Natural killer cell (primary cell): ENCODE measurements at regions not wholly inside any gene's neighbourhood (a gene's known extent, or its start where the extent isn't known, plus 50 kb on each side); places are given as distances from the start of the nearest gene placed in this dataset.
"Not testable (repeated sequence)": the region's sequence is repeated elsewhere in the genome, so short reads cannot be mapped to it uniquely, and the experiment has no call there.

ENCODE experiments used
- ATAC-seq, 3 donors: fragments of 150-1000 bp in 2 of 3; fragments of 200-7000 bp in 1 of 3; cut with Tn5 transposase; 1 replicate in 1 of 3; 2 replicates in 2 of 3; pipeline ENCODE4 v1.10.0; 2021; ENCODE audit warnings: mild to moderate bottlenecking in 2 of 3, moderate library complexity in 2 of 3
- DNase-seq, 2 donors: peaks; one replicate each; pipeline versions ENCODE4 v3.0.0 to v3.0.0-alpha.2; 2013 to 2021; ENCODE audit warnings: mixed read lengths in 1 of 2
- H3K27ac ChIP-seq: one replicate; pipeline ENCODE4 v1.5.1; 2013; ENCODE audit warnings: mild to moderate bottlenecking, low read length
- H3K27me3 ChIP-seq: one replicate; pipeline ENCODE4 v1.6.1; 2013; ENCODE audit warnings: low read length; ENCODE audit not compliant: control insufficient read depth, insufficient read depth
- H3K36me3 ChIP-seq: one replicate; pipeline ENCODE4 v1.6.1; 2013; ENCODE audit warnings: low read length; ENCODE audit not compliant: control insufficient read depth, insufficient read depth
- H3K4me1 ChIP-seq: one replicate; pipeline ENCODE4 v1.6.1; 2013; ENCODE audit warnings: low read length; ENCODE audit not compliant: control insufficient read depth, insufficient read depth
- H3K4me3 ChIP-seq: one replicate; pipeline ENCODE4 v1.5.1; 2013; ENCODE audit warnings: low read length
- H3K9me3 ChIP-seq: one replicate; pipeline ENCODE4 v1.6.1; 2013; ENCODE audit warnings: low read length; ENCODE audit not compliant: control insufficient read depth, insufficient read depth
- H3K27ac Mint-ChIP-seq, 2 donors: one replicate each; pipeline ENCODE4 v1.8.0; 2022; ENCODE audit warnings: mild to moderate bottlenecking in 2 of 2, mixed read lengths in 2 of 2, moderate library complexity in 1 of 2
- H3K27me3 Mint-ChIP-seq, 2 donors: one replicate each; pipeline ENCODE4 v1.8.0; 2022; ENCODE audit warnings: low read depth in 2 of 2, mixed read lengths in 2 of 2
- H3K36me3 Mint-ChIP-seq: one replicate; pipeline ENCODE4 v1.8.0; 2022; ENCODE audit warnings: mixed read lengths
- H3K4me1 Mint-ChIP-seq, 2 donors: one replicate each; pipeline ENCODE4 v1.8.0; 2022; ENCODE audit warnings: mixed read lengths in 2 of 2
- H3K4me3 Mint-ChIP-seq: one replicate; pipeline ENCODE4 v1.8.0; 2022; ENCODE audit warnings: mild to moderate bottlenecking, moderate library complexity, mixed read lengths
- H3K9me3 Mint-ChIP-seq, 2 donors: one replicate each; pipeline ENCODE4 v1.8.0; 2022; ENCODE audit warnings: mixed read lengths in 2 of 2
- WGBS: methylation state at CpG from one replicate; pipeline ENCODE4 v1.1.7; 2013; ENCODE audit warnings: missing lambda C conversion rate; ENCODE audit not compliant: insufficient coverage; 5-methylcytosine and 5-hydroxymethylcytosine counted together
- intact Hi-C: fragments of 100-400 bp; cut with micrococcal nuclease; formaldehyde crosslinking; loops from one replicate; pipeline ENCODE4 v1.14.2; 2022
- TF ChIP-seq, protein P1 (sequence below): fragments of 200-600 bp; IDR thresholded peaks from one replicate; pipeline ENCODE4 v1.8.0; 2022; ENCODE audit warnings: antibody characterized with exemption

DNA sequence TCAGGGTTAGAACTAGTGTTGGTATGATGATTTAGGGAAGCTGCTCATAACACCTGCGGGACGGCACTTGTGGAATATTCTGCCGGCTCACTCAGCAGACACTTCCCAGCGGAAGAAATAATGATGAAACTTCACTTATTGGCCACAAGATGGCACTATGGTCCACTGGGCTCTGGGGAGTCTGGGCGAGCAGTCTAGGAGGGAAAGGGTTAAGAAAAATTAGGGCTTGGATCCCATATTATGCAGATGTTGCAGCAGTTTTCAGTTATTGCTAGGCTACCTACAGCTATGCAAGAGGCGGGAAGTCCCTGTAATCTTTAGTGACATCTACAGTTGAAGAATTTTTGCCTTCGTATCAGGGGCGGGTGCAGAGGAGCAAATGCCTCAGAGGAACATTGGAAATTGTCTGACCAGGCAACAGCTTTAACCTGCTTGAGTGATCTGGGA is 238.7 kb upstream of the PRSS58 start:
- peaks cover 5 to 12% of the 10 kb centered on the region in 2 donors for H3K27me3 Mint-ChIP-seq
- no peaks in the 10 kb centered on the region for H3K4me1 ChIP-seq
- no peak overlapping the region for H3K27ac ChIP-seq
- no peaks in the 10 kb centered on the region for H3K36me3 Mint-ChIP-seq
- H3K27ac Mint-ChIP-seq: no peak overlapping the region
- TF ChIP-seq, protein P1, sequence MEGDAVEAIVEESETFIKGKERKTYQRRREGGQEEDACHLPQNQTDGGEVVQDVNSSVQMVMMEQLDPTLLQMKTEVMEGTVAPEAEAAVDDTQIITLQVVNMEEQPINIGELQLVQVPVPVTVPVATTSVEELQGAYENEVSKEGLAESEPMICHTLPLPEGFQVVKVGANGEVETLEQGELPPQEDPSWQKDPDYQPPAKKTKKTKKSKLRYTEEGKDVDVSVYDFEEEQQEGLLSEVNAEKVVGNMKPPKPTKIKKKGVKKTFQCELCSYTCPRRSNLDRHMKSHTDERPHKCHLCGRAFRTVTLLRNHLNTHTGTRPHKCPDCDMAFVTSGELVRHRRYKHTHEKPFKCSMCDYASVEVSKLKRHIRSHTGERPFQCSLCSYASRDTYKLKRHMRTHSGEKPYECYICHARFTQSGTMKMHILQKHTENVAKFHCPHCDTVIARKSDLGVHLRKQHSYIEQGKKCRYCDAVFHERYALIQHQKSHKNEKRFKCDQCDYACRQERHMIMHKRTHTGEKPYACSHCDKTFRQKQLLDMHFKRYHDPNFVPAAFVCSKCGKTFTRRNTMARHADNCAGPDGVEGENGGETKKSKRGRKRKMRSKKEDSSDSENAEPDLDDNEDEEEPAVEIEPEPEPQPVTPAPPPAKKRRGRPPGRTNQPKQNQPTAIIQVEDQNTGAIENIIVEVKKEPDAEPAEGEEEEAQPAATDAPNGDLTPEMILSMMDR: peak; percentile 71
- ATAC-seq (peak in 1 of 3 donors; percentile 68), DNase-seq (peak in 1 of 2 donors; percentile 71)
- H3K36me3 ChIP-seq: no peaks in the 10 kb centered on the region
- no peaks in the 10 kb centered on the region for H3K9me3 Mint-ChIP-seq
- peaks cover 4% of the 10 kb centered on the region for H3K27me3 ChIP-seq
- H3K9me3 ChIP-seq: no peaks in the 10 kb centered on the region
- H3K4me3 Mint-ChIP-seq: no peak overlapping the region
- no peak overlapping the region for H3K4me3 ChIP-seq
- 17% methylated on average over 8 of the region's 8 CpGs for WGBS
- intact Hi-C loops: no loop called here
- H3K4me1 Mint-ChIP-seq: peaks cover 9 to 12% of the 10 kb centered on the region in 2 donors

DNA sequence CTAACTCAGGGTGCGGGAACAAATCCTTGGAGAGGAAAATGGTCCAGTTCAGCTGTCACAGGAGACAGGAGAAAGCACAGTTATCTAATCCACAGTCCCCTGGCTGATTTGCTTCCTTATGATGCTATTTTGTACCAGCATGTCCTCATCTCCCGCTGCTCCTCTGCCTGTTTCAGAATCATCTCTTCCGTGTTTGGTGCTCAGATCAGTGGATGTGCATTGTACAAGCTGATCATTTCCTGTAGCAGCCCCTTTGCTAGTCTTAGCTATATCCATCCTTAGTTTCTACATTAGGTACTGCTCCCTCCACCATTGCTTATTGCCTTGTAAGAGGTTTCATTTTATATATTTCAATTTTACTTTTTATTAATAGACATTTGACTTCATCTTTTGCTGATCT is 238.0 kb upstream of the PRSS58 start:
- H3K4me3 ChIP-seq, H3K9me3 Mint-ChIP-seq, H3K36me3 ChIP-seq, intact Hi-C loops, H3K27me3 ChIP-seq, H3K27ac Mint-ChIP-seq, H3K4me1 ChIP-seq, DNase-seq, H3K27ac ChIP-seq, ATAC-seq, H3K36me3 Mint-ChIP-seq, H3K4me3 Mint-ChIP-seq, H3K9me3 ChIP-seq: not testable (repeated sequence)
- H3K4me1 Mint-ChIP-seq: peaks cover 9 to 12% of the 10 kb centered on the region in 2 donors
- WGBS: 100% methylated on average over 1 of the region's 3 CpGs
- H3K27me3 Mint-ChIP-seq: peaks cover 5 to 12% of the 10 kb centered on the region in 2 donors

DNA sequence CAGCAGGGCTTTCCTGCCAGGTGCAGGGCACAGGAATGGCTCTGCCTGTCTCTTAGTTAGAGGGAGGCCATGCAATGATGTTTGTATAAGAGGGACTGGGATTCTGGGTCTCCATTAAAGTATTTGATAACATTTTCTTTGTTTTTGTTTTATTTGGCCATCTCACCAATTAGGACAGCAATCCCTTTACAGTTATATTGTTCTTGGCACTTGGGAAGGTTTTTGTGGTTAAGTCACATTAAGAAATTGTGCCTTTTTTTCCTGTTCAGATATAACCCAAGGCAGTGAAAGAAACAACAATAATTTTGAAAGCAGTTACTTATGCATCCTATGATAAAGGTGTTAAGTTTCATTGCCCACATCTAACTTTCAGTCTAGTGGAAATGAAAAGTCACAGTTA is 237.4 kb upstream of the PRSS58 start:
- DNase-seq, H3K4me3 Mint-ChIP-seq, ATAC-seq, H3K36me3 Mint-ChIP-seq, H3K9me3 Mint-ChIP-seq, H3K27ac ChIP-seq, H3K27me3 ChIP-seq, H3K4me3 ChIP-seq, H3K4me1 Mint-ChIP-seq, H3K36me3 ChIP-seq, H3K4me1 ChIP-seq, H3K9me3 ChIP-seq, intact Hi-C loops, H3K27ac Mint-ChIP-seq: not testable (repeated sequence)
- peaks cover 5 to 12% of the 10 kb centered on the region in 2 donors for H3K27me3 Mint-ChIP-seq

DNA sequence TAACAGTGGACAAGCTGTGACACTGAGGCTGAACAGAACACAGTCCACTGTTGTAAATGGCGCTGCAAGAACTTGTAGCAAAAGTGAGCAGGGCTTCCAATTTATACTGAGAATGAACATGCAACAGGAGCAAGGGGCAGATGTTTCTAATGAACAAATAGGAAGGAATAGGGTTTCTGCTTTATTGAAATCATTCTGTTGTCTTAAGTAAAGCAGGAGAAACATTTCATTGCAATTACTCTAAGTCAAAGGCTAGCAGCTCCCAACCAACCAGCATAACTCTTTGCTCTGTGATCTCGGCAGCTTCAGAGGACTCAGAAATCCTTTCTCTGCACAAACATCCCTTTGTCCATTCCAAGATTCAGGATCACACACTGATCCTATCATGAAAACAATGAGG is 236.2 kb upstream of the PRSS58 start:
- Histone ChIP-seq H3K9me3 (no peaks in the 10 kb centered on the region), H3K27ac (no peak overlapping the region), H3K4me1 (no peaks in the 10 kb centered on the region), H3K36me3 (no peaks in the 10 kb centered on the region), H3K27me3 (peaks cover 4% of the 10 kb centered on the region), H3K4me3 (no peak overlapping the region)
- no peak for DNase-seq
- peaks cover 5 to 12% of the 10 kb centered on the region in 2 donors for H3K27me3 Mint-ChIP-seq
- intact Hi-C loops: no loop called here
- 88% methylated on average over 2 of the region's 2 CpGs for WGBS
- no peak overlapping the region for H3K4me3 Mint-ChIP-seq
- H3K9me3 Mint-ChIP-seq: no peaks in the 10 kb centered on the region
- no peak for ATAC-seq
- H3K4me1 Mint-ChIP-seq: peaks cover 8 to 9% of the 10 kb centered on the region in 2 donors
- H3K27ac Mint-ChIP-seq: no peak overlapping the region
- TF ChIP-seq, protein P1: no peak
- no peaks in the 10 kb centered on the region for H3K36me3 Mint-ChIP-seq

DNA sequence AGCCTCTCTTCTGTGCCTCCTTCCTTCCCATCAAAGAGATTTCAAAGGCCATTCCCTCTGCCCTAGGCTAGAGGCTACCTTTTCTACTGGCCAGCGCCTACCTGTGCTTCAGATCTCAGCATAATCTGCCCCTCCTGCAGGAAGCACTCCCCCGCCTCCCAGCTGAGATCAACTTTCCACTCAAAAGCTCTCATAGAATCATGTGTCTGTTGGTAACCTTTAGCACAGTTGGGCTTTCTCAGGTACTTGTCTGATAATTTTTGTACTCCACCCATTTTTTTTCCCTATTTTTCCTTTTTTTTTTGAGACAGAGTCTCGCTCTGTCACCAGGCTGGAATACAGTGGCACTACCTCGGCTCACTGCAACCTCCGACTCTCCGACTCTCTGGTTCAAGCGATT is 231.0 kb upstream of the PRSS58 start:
- no peaks in the 10 kb centered on the region for H3K36me3 Mint-ChIP-seq
- Histone ChIP-seq H3K36me3 (no peaks in the 10 kb centered on the region), H3K27me3 (no peaks in the 10 kb centered on the region), H3K9me3 (no peaks in the 10 kb centered on the region), H3K4me3 (no peak overlapping the region), H3K27ac (no peak overlapping the region), H3K4me1 (peaks cover 4% of the 10 kb centered on the region)
- H3K27me3 Mint-ChIP-seq: no peaks in the 10 kb centered on the region
- ATAC-seq (no peak), DNase-seq (no peak)
- H3K4me3 Mint-ChIP-seq: no peak overlapping the region
- WGBS: 96% methylated on average over 7 of the region's 7 CpGs
- H3K27ac Mint-ChIP-seq: no peak overlapping the region
- intact Hi-C loops: no loop called here
- TF ChIP-seq, protein P1: no peak
- no peaks in the 10 kb centered on the region for H3K9me3 Mint-ChIP-seq
- peaks cover 0 to 4% of the 10 kb centered on the region in 2 donors for H3K4me1 Mint-ChIP-seq
